ENCODE measurements at regions not wholly inside any gene's neighbourhood (a gene's known extent, or its start where the extent isn't known, plus 50 kb on each side); places are given as distances from the start of the nearest gene placed in this dataset.

DNA sequence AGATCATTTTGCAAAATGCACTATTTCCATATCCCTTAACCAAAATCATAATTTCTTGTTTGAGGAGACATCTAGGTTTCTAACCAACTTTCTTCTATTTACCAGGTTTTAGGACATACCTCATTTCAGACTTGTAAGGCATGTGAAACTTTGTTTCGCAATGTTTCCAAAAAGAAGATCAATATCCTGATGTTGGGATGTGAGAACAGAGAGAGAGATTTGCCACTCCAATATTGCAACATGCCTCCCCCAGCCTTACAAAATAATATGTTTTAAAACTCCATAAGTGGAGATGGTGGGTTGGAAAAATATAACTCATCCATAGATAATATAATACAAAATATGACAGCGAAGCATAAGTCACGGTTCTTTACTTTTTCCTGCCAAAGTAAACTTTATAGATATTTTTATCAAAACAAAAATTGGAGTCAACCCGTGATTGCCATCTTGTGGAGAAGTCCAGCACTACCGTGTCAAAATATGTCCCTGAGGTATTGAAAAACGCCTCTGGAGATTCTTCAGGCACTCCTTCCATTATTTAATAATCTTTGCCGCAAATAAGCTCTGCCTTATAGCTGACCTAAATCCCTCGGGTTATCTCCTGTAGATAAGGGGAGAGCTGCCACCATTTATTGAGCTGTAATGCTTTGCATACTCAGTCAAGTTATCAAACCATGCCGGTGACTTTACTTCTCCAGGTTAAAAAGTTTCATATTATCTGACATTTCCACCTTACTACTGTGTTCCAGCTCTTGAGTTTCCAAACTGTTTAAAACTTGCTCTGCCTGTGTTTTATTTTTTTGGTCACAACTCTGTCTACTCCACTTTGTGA lies 534.2 kb downstream of the HACE1 start:
- peak; percentile 90 for TF ChIP-seq CTCF (IDR thresholded peaks at IDR 0.05)
- H3K4me3 Mint-ChIP-seq (ENCODE audit: unreplicated experiment): no peak overlapping the region
- H3K27me3 Mint-ChIP-seq (ENCODE audit: low read depth): peaks cover 19% of the 10 kb centered on the region
- H3K36me3 Mint-ChIP-seq (ENCODE audit: low read depth): no peaks in the 10 kb centered on the region
- peaks cover 18% of the 10 kb centered on the region for H3K4me1 Mint-ChIP-seq (ENCODE audit: low read depth)
- H3K27ac Mint-ChIP-seq (ENCODE audit: unreplicated experiment): no peak overlapping the region
- peaks cover 2% of the 10 kb centered on the region for H3K9me3 Mint-ChIP-seq (ENCODE audit: low read depth)
- DNase-seq (ENCODE audit: low spot score): no peak

- no peaks in the 10 kb centered on the region for H3K36me3 Mint-ChIP-seq (ENCODE audit: low read depth)
- no peak for DNase-seq (ENCODE audit: low spot score)
- H3K9me3 Mint-ChIP-seq (ENCODE audit: low read depth): peaks cover 2% of the 10 kb centered on the region
- no peak for TF ChIP-seq CTCF (IDR thresholded peaks at IDR 0.05)
- no peak overlapping the region for H3K27ac Mint-ChIP-seq (ENCODE audit: unreplicated experiment)
- peaks cover 19% of the 10 kb centered on the region for H3K27me3 Mint-ChIP-seq (ENCODE audit: low read depth)
- H3K4me1 Mint-ChIP-seq (ENCODE audit: low read depth): peaks cover 18% of the 10 kb centered on the region
- H3K4me3 Mint-ChIP-seq (ENCODE audit: unreplicated experiment): no peak overlapping the region
Observed at GRCh38 chr6:104324301-104324700, 535.4 kb downstream of the HACE1 start.

DNA sequence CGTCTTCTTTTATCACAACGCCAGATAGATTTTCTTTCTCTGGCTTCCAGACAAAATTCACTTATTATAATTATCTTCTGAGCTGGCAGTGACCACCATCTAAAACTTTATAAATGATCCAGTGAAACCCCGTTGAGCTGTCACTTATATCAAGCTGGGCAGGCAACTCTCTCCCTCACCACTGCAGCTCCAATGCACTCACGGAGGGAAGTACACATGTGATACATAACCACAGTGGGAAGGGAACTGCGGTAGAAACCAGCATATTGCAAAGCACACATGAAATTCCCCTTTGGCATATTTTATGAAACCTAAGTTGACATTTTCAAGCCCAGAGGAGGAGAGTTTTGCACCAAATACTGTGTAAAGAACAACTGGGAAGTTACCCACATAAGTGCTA lies 536.9 kb downstream of the HACE1 start:
- H3K36me3 Mint-ChIP-seq (ENCODE audit: low read depth): no peaks in the 10 kb centered on the region
- H3K27ac Mint-ChIP-seq (ENCODE audit: unreplicated experiment): no peak overlapping the region
- H3K4me1 Mint-ChIP-seq (ENCODE audit: low read depth): peaks cover 18% of the 10 kb centered on the region
- no peak overlapping the region for H3K4me3 Mint-ChIP-seq (ENCODE audit: unreplicated experiment)
- H3K27me3 Mint-ChIP-seq (ENCODE audit: low read depth): peaks cover 23% of the 10 kb centered on the region
- no peak for TF ChIP-seq CTCF (IDR thresholded peaks at IDR 0.05)
- peaks cover 2% of the 10 kb centered on the region for H3K9me3 Mint-ChIP-seq (ENCODE audit: low read depth)
- DNase-seq (ENCODE audit: low spot score): no peak

DNA sequence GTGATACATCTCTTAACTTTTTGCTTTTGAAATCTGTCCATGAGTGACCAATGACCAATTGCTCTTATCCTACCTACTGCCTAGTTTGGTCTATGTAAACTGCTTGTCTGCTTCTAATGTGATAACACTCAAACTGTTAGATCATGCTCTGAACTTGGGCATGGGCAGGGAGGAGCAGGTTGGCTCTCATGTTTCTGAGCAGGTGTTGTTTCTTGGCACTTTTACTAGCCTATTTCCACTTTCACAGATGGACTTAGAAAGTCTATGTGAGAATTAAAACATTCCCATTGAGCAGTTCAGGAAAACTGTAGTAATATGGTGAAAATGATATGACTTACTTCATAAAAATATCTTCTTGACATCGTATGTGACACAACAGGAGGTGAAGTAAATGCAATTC lies 538.4 kb downstream of the HACE1 start:
- no peak for TF ChIP-seq CTCF (IDR thresholded peaks at IDR 0.05)
- H3K4me3 Mint-ChIP-seq (ENCODE audit: unreplicated experiment): no peak overlapping the region
- peaks cover 22% of the 10 kb centered on the region for H3K27me3 Mint-ChIP-seq (ENCODE audit: low read depth)
- H3K36me3 Mint-ChIP-seq (ENCODE audit: low read depth): no peaks in the 10 kb centered on the region
- H3K9me3 Mint-ChIP-seq (ENCODE audit: low read depth): no peaks in the 10 kb centered on the region
- H3K27ac Mint-ChIP-seq (ENCODE audit: unreplicated experiment): no peak overlapping the region
- peaks cover 12% of the 10 kb centered on the region for H3K4me1 Mint-ChIP-seq (ENCODE audit: low read depth)
- no peak for DNase-seq (ENCODE audit: low spot score)

DNA sequence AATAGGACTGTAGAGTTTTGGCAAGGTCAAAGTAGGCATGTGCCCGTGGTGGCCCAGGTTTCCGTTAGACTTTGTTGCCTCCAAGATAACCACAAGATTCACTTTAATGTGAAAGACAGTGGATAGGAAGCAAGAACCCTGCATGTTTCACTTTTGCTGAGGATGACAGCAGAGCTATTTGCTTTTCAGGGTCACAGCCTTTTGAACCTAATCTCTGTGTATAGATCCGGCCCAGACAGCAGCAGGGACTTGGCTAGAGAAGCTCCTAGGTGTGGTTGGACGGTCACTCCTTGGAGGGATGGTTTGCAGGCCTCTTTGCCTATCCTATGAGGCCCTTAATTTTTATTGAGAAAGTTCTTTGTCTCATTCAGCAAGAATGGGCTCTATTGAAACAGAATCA lies 538.8 kb downstream of the HACE1 start:
- no peak overlapping the region for H3K27ac Mint-ChIP-seq (ENCODE audit: unreplicated experiment)
- peaks cover 8% of the 10 kb centered on the region for H3K4me1 Mint-ChIP-seq (ENCODE audit: low read depth)
- H3K27me3 Mint-ChIP-seq (ENCODE audit: low read depth): peaks cover 22% of the 10 kb centered on the region
- H3K36me3 Mint-ChIP-seq (ENCODE audit: low read depth): no peaks in the 10 kb centered on the region
- TF ChIP-seq CTCF (IDR thresholded peaks at IDR 0.05): no peak
- no peaks in the 10 kb centered on the region for H3K9me3 Mint-ChIP-seq (ENCODE audit: low read depth)
- DNase-seq (ENCODE audit: low spot score): no peak
- H3K4me3 Mint-ChIP-seq (ENCODE audit: unreplicated experiment): no peak overlapping the region
